Breast epithelium (tissue), 3 donors: ENCODE measurements at regions not wholly inside any gene's neighbourhood (a gene's known extent, or its start where the extent isn't known, plus 50 kb on each side); places are given as distances from the start of the nearest gene placed in this dataset.

Source experiments
- POLR2A ChIP-seq: fragments of 450-650 bp; IDR thresholded peaks from one replicate; pipeline ENCODE4 v1.6.1; 2016; ENCODE audit warnings: antibody characterized with exemption, mild to moderate bottlenecking, moderate library complexity
- TF ChIP-seq, protein P1 (sequence below), 3 donors: fragments of 450-650 bp; IDR thresholded peaks; one replicate each; pipeline ENCODE4 v1.5.1; 2016 to 2017; ENCODE audit warnings: antibody characterized with exemption in 3 of 3, mild to moderate bottlenecking in 3 of 3, moderate library complexity in 3 of 3

DNA sequence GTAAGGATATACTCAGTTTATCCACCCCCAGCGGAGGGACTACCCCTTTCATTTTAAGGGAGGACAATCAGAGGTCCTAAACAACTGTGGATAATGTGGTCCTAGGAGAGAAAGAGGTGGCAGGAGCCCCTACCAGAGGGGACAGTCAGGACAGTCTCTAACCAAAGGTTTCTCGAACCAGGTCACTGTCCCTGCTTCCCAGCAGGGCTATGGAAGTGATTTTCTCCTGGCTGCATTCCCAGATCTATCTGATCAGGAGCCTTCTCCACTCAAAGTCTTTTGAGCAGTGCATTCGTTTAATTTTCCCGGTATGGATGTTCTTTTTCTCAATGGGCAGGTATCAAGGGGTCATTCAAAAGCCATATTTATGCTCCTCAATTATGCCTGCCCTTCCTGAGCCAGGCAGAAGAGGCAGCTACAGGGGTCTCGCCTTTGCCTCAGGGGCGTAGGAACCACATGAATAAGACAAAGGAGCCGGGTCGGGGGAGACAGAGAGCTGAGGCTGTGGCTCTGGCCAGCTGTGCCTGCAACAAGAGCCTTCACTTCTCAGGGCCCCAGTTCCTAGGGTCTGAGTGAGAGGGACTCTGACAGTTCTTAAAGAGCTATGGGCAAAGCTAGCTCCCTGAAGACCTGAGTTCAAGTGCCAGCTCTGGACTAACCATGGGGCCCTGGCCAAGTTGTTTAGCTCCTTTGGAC lies 62.5 kb upstream of the DMRTB1 start:
- no peak for TF ChIP-seq POLR2A
- TF ChIP-seq, protein P1, sequence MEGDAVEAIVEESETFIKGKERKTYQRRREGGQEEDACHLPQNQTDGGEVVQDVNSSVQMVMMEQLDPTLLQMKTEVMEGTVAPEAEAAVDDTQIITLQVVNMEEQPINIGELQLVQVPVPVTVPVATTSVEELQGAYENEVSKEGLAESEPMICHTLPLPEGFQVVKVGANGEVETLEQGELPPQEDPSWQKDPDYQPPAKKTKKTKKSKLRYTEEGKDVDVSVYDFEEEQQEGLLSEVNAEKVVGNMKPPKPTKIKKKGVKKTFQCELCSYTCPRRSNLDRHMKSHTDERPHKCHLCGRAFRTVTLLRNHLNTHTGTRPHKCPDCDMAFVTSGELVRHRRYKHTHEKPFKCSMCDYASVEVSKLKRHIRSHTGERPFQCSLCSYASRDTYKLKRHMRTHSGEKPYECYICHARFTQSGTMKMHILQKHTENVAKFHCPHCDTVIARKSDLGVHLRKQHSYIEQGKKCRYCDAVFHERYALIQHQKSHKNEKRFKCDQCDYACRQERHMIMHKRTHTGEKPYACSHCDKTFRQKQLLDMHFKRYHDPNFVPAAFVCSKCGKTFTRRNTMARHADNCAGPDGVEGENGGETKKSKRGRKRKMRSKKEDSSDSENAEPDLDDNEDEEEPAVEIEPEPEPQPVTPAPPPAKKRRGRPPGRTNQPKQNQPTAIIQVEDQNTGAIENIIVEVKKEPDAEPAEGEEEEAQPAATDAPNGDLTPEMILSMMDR (IDR thresholded peaks at IDR 0.05), result no peak
